Mucosa of stomach (tissue), 1 donor: ENCODE measurements at regions not wholly inside any gene's neighbourhood (a gene's known extent, or its start where the extent isn't known, plus 50 kb on each side); places are given as distances from the start of the nearest gene placed in this dataset.

Experiments used
- H3K27me3 ChIP-seq: one replicate; pipeline ENCODE4 v1.7.0; 2013; ENCODE audit warnings: mild to moderate bottlenecking, low read length; ENCODE audit not compliant: control insufficient read depth, insufficient read depth
- H3K36me3 ChIP-seq: one replicate; pipeline ENCODE4 v1.7.0; 2013; ENCODE audit warnings: low read length; ENCODE audit not compliant: control insufficient read depth, insufficient read depth
- H3K4me1 ChIP-seq: one replicate; pipeline ENCODE4 v1.7.0; 2013; ENCODE audit warnings: mild to moderate bottlenecking, low read length; ENCODE audit not compliant: control insufficient read depth, insufficient read depth
- H3K4me3 ChIP-seq: one replicate; pipeline ENCODE4 v1.7.0; 2013; ENCODE audit warnings: low read length
- H3K9ac ChIP-seq: one replicate; pipeline ENCODE4 v1.7.0; 2013; ENCODE audit warnings: mild to moderate bottlenecking, low read length, moderate library complexity
- H3K9me3 ChIP-seq: one replicate; pipeline ENCODE4 v1.7.0; 2013; ENCODE audit warnings: mild to moderate bottlenecking, low read length, moderate library complexity; ENCODE audit not compliant: control insufficient read depth
- donor health status: Pancreatic carcinoma.

DNA sequence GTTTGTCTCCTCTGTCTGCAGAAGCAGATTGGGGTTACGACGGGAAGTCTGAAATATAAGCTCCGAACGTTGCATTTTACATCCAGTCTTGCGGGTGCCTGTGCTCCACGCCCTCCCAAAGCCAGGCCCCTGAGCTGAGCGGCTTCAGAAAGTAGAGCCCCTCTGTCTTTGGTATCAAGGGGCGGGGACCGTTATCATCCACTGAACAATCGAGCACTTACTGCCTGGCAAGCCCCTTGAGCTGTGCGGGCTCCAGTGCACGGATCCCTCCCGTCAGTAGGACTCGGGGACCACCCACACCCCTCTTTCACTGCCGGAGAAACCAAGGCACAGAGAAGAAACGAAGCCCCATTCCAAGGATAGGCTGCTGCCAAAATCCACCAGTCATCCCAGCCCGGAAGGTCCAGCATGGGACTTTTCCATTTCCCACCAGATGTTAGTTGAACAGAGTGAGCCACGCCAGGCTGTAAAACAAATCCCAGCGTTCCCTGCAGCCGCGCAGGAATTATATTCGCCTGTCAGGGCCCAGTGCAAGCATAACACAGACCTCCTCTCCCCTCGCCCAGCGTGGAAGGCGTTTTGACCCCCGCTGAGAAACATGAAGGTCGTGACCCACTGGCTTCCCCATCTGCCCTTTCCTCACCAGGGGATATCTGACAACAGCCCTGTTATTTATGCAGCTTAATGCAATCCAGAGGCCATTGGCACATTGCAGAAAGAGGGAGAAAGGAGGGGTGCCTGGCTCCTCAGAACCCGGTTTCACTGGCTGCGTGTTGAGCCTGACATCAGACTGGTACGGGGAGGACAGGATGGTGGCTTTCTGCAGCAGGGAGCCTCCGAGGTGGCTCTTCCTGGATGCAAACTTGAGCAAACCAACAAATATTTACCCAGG, 212.2 kb upstream of the FOXF1 start:
- no peak overlapping the region for H3K9ac ChIP-seq
- H3K9me3 ChIP-seq: no peaks in the 10 kb centered on the region
- H3K36me3 ChIP-seq: no peaks in the 10 kb centered on the region
- peaks cover 5% of the 10 kb centered on the region for H3K4me1 ChIP-seq
- H3K27me3 ChIP-seq: peaks cover 49% of the 10 kb centered on the region
- H3K4me3 ChIP-seq: no peak overlapping the region

- Histone ChIP-seq H3K27me3 (peaks cover 49% of the 10 kb centered on the region), H3K9ac (no peak overlapping the region), H3K9me3 (no peaks in the 10 kb centered on the region)
Observed at GRCh38 chr16:86298758-86299134, 211.6 kb upstream of the FOXF1 start.

GRCh38 chr16:86299882-86300610, 210.3 kb upstream of the FOXF1 start:
- Histone ChIP-seq H3K9ac (no peak overlapping the region), H3K9me3 (no peaks in the 10 kb centered on the region), H3K36me3 (no peaks in the 10 kb centered on the region), H3K4me3 (no peak overlapping the region), H3K27me3 (peaks cover 46% of the 10 kb centered on the region), H3K4me1 (peaks cover under 1% of the 10 kb centered on the region)

More at GRCh38 chr16:86298758-86299134, 211.6 kb upstream of the FOXF1 start:
- peaks cover 5% of the 10 kb centered on the region for H3K4me1 ChIP-seq
- H3K36me3 ChIP-seq: no peaks in the 10 kb centered on the region
- no peak overlapping the region for H3K4me3 ChIP-seq

DNA sequence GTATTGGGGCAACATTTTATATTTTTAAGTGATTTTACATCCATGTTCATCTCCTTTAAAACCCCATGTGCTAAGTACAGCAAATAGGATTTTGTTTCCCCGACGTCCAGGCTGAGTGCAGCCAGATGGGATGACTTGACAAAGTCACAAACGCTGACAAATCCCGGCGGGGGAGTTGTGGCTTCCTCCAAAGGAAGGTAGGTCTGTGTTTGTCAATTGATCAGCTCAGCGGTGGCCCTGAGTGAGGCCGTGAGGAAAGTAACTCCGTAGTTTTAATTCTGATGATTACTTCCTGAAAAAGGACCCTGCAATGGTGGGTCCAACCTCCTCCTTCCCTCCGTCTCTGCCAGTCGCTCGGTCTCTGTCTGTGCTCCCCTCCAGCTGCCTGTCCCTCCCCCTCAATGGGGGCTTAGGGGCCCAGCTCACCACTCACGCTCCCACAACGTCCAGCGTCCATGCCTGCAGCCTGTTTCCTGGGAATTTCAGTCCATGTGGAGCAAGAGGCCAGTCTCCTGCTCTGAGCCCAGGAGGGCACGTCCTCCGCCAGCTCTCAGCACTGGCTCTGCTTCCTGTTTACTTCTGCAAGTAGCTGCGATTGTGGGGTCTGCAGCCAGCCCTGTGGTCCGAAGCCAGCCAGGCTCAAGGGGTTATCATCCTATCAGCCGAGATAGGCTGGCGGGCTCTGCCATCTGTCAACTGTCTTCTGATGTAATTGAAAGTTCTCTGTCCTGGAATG, 209.4 kb upstream of the FOXF1 start:
- Histone ChIP-seq H3K4me3 (no peak overlapping the region), H3K9ac (no peak overlapping the region), H3K4me1 (no peaks in the 10 kb centered on the region), H3K36me3 (no peaks in the 10 kb centered on the region), H3K9me3 (no peaks in the 10 kb centered on the region), H3K27me3 (peaks cover 42% of the 10 kb centered on the region)

DNA sequence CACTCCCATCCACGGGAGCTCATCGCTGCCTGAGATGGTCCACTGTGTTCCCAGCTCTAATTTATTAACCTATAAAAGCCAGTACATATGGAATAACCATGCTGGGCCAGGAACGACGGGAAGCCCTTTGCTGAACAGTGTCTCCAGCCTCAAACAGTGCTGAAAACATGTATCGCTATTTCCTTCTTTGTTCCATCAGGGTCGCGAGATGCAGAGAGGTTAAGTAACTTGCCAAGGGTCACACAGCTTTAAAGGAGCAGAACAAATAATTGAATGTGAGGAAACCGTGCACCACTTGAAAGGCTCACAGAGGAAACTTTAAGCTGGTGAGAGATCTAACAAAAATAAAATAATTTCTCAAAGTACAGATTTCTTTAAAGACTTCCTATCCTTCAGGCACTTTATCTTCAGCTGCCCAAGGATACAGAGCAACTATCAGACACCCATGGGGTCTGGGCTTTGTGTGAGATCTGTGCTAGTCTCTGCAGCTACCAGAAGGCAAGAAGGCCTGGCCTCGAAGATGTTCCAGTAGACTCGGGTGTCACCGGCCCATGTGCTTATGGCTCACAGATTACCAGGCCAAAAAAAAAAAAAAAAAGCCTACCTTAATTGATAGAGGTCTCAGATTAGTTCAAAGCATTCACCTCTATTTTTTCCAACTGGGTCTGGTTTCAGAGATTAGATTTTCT, 207.8 kb upstream of the FOXF1 start:
- H3K4me3 ChIP-seq: no peak overlapping the region
- no peaks in the 10 kb centered on the region for H3K4me1 ChIP-seq
- no peaks in the 10 kb centered on the region for H3K9me3 ChIP-seq
- H3K9ac ChIP-seq: no peak overlapping the region
- peaks cover 27% of the 10 kb centered on the region for H3K27me3 ChIP-seq
- H3K36me3 ChIP-seq: no peaks in the 10 kb centered on the region

DNA sequence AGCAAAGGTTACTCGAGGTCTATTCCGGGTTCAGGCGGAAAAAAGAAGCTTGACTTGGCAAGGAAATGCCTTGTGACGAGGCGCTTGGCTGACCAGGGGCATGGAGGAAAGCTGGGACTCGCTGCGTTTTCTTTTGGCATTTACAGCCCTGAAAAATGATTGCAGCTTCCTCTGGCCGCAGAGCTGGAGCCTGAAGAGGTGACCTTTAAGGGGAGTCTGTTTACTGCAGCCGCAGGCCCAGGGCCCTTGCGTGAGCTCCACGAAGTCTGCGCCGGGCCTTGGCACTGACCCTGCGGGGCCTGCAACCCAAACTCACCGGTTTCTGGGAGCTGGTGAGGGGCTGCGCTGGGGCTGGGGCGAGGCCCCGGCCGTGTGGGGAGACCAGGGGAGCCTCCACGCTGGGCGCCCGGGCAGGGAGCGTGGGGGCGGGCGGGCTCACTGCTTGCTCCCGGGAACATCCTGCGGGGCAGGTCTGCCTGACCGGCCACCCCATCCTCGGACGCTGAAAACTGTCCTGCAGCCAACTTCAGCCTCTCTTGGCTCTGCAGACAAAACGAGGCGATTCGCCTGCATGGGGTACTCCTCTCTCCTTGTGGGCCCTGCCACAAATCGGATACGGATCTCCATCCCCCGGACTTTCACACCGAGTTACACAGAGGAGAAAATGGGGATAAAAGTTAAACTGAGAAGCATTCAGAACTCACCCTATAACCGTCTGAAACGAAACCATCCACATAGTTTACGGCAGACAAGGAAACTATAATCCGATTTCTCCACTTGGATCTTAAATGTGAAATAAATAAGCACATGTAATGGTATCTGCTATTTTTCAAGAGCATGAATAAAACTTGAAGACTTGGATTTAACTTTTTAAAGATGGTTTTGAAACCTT, 206.3 kb upstream of the FOXF1 start:
- Histone ChIP-seq H3K36me3 (no peaks in the 10 kb centered on the region), H3K9me3 (no peaks in the 10 kb centered on the region), H3K9ac (peak overlapping the region; percentile 26), H3K4me3 (no peak overlapping the region), H3K27me3 (peaks cover 14% of the 10 kb centered on the region), H3K4me1 (no peaks in the 10 kb centered on the region)

DNA sequence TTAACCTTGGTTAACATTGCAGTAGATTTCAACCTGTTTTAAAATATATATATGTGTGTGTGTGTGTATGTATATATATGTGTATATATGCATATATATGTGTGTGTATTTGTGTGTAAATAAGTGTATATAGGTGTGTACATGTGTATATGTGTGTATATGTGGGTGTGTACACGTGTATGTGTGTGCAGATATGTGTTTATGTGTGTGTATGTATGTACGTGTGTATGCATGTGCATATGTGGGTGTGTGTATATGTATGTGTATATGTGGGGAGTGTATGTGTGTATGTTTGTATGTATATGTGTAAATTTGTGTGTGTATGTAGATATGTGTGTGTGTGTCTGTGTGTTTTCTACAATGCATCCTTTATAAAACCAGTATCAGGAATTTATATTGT, 205.5 kb upstream of the FOXF1 start:
- Histone ChIP-seq H3K36me3 (no peaks in the 10 kb centered on the region), H3K9ac (no peak overlapping the region), H3K9me3 (no peaks in the 10 kb centered on the region), H3K4me1 (no peaks in the 10 kb centered on the region), H3K27me3 (peaks cover 9% of the 10 kb centered on the region), H3K4me3 (no peak overlapping the region)

GRCh38 chr16:86305440-86305839, 204.9 kb upstream of the FOXF1 start:
- H3K4me3 ChIP-seq: no peak overlapping the region
- no peaks in the 10 kb centered on the region for H3K4me1 ChIP-seq
- H3K27me3 ChIP-seq: peaks cover 5% of the 10 kb centered on the region
- H3K36me3 ChIP-seq: no peaks in the 10 kb centered on the region
- H3K9me3 ChIP-seq: no peaks in the 10 kb centered on the region
- H3K9ac ChIP-seq: no peak overlapping the region

GRCh38 chr16:86306011-86306644, 204.2 kb upstream of the FOXF1 start:
- Histone ChIP-seq H3K27me3 (peaks cover under 1% of the 10 kb centered on the region), H3K36me3 (no peaks in the 10 kb centered on the region), H3K4me1 (no peaks in the 10 kb centered on the region), H3K9ac (no peak overlapping the region), H3K9me3 (no peaks in the 10 kb centered on the region), H3K4me3 (no peak overlapping the region)

- Histone ChIP-seq H3K9ac (no peak overlapping the region), H3K36me3 (no peaks in the 10 kb centered on the region)
Observed at GRCh38 chr16:86306811-86307513, 203.4 kb upstream of the FOXF1 start.

More at GRCh38 chr16:86306811-86307513, 203.4 kb upstream of the FOXF1 start:
- H3K27me3 ChIP-seq: no peaks in the 10 kb centered on the region
- H3K4me3 ChIP-seq: no peak overlapping the region
- no peaks in the 10 kb centered on the region for H3K9me3 ChIP-seq
- no peaks in the 10 kb centered on the region for H3K4me1 ChIP-seq
